Hepatocyte (in vitro differentiated cells): ENCODE measurements at regions not wholly inside any gene's neighbourhood (a gene's known extent, or its start where the extent isn't known, plus 50 kb on each side); places are given as distances from the start of the nearest gene placed in this dataset.

ENCODE experiments used
- DNase-seq: peaks from one replicate; pipeline ENCODE4 v3.0.0-alpha.2; 2016; ENCODE audit warnings: low spot score
- H2AFZ ChIP-seq: fragments of 200-600 bp; sonication (generic); 2 replicates; pipeline ENCODE4 v1.6.0; 2016; ENCODE audit warnings: antibody characterized with exemption, mild to moderate bottlenecking
- H3K27ac ChIP-seq: fragments of 200-600 bp; sonication (generic); 2 replicates; pipeline ENCODE4 v1.5.1; 2016; ENCODE audit warnings: mild to moderate bottlenecking
- H3K27me3 ChIP-seq: fragments of 200-600 bp; sonication (generic); 2 replicates; pipeline ENCODE4 v1.6.1; 2016
- H3K36me3 ChIP-seq: fragments of 200-600 bp; sonication (generic); replicated peaks from 2 replicates; pipeline ENCODE4 v1.5.1; 2016; ENCODE audit warnings: low read depth; ENCODE audit not compliant: insufficient read depth
- H3K4me1 ChIP-seq: fragments of 200-600 bp; sonication (generic); 2 replicates; pipeline ENCODE4 v1.5.1; 2016; ENCODE audit warnings: mild to moderate bottlenecking, moderate library complexity; ENCODE audit not compliant: insufficient read depth
- H3K4me2 ChIP-seq: fragments of 200-600 bp; sonication (generic); 2 replicates; pipeline ENCODE4 v1.6.0; 2016
- H3K4me3 ChIP-seq: fragments of 200-600 bp; sonication (generic); 2 replicates; pipeline ENCODE4 v1.5.1; 2016; ENCODE audit warnings: mild to moderate bottlenecking
- H3K79me2 ChIP-seq: fragments of 200-600 bp; sonication (generic); 2 replicates; pipeline ENCODE4 v1.6.0; 2017; ENCODE audit warnings: mild to moderate bottlenecking
- H3K9me2 ChIP-seq: fragments of 200-600 bp; sonication (generic); replicated peaks from 2 replicates; pipeline ENCODE4 v1.6.0; 2017; ENCODE audit warnings: mild to moderate bottlenecking; ENCODE audit not compliant: insufficient read depth
- H3K9me3 ChIP-seq: fragments of 200-600 bp; sonication (generic); 2 replicates; pipeline ENCODE4 v1.5.1; 2016; ENCODE audit warnings: low read depth, mild to moderate bottlenecking
- H4K20me1 ChIP-seq: fragments of 200-600 bp; sonication (generic); 2 replicates; pipeline ENCODE4 v1.6.0; 2016; ENCODE audit warnings: mild to moderate bottlenecking; ENCODE audit not compliant: insufficient read depth, poor library complexity, severe bottlenecking
- CTCF ChIP-seq: fragments of 200-600 bp; sonication (generic); IDR thresholded peaks from 2 replicates; pipeline ENCODE4 v1.5.1; 2016; ENCODE audit warnings: antibody characterized with exemption, mild to moderate bottlenecking; ENCODE audit not compliant: poor library complexity
- EZH2 ChIP-seq: fragments of 200-600 bp; sonication (generic); IDR thresholded peaks from 2 replicates; pipeline ENCODE4 v1.6.1; 2016; ENCODE audit warnings: antibody characterized with exemption, mild to moderate bottlenecking, borderline replicate concordance
- EZH2phosphoT487 ChIP-seq: fragments of 200-600 bp; sonication (generic); IDR thresholded peaks from one replicate; pipeline ENCODE4 v1.6.1; 2018; ENCODE audit warnings: antibody characterized with exemption, mild to moderate bottlenecking, low read depth, moderate library complexity; ENCODE audit not compliant: unreplicated experiment, severe bottlenecking
- WGBS: methylation state at CpG from one replicate; pipeline ENCODE4 v1.1.6; 2016; ENCODE audit warnings: low lambda C conversion rate; ENCODE audit errors: missing lambda C conversion rate; 5-methylcytosine and 5-hydroxymethylcytosine counted together

GRCh38 chr22:49163960-49164690, 663.5 kb downstream of the BRD1 start:
- no peaks in the 10 kb centered on the region for H3K9me3 ChIP-seq
- no peaks in the 10 kb centered on the region for H4K20me1 ChIP-seq
- no peak overlapping the region for H2AFZ ChIP-seq
- DNase-seq: no peak
- 86% methylated on average over 25 of the region's 25 CpGs for WGBS
- H3K79me2 ChIP-seq: no peaks in the 10 kb centered on the region
- H3K27ac ChIP-seq: no peak overlapping the region
- H3K9me2 ChIP-seq: no peaks in the 10 kb centered on the region
- H3K4me3 ChIP-seq: no peak overlapping the region
- H3K4me1 ChIP-seq: no peaks in the 10 kb centered on the region
- TF ChIP-seq EZH2phosphoT487 (no peak), CTCF (no peak), EZH2 (no peak)
- no peaks in the 10 kb centered on the region for H3K36me3 ChIP-seq
- H3K27me3 ChIP-seq: no peaks in the 10 kb centered on the region
- no peak overlapping the region for H3K4me2 ChIP-seq

GRCh38 chr22:49163258-49163959, 664.3 kb downstream of the BRD1 start:
- no peaks in the 10 kb centered on the region for H3K27me3 ChIP-seq
- 90% methylated on average over 19 of the region's 20 CpGs for WGBS
- no peaks in the 10 kb centered on the region for H3K4me1 ChIP-seq
- H3K9me2 ChIP-seq: no peaks in the 10 kb centered on the region
- no peaks in the 10 kb centered on the region for H4K20me1 ChIP-seq
- H3K36me3 ChIP-seq: no peaks in the 10 kb centered on the region
- no peak overlapping the region for H3K4me3 ChIP-seq
- no peak overlapping the region for H3K4me2 ChIP-seq
- no peak overlapping the region for H3K27ac ChIP-seq
- H2AFZ ChIP-seq: no peak overlapping the region
- no peak for DNase-seq
- no peaks in the 10 kb centered on the region for H3K79me2 ChIP-seq
- TF ChIP-seq EZH2phosphoT487: no peak
- no peak for TF ChIP-seq CTCF
- no peak for TF ChIP-seq EZH2
- no peaks in the 10 kb centered on the region for H3K9me3 ChIP-seq

GRCh38 chr22:49162841-49163240, 664.8 kb downstream of the BRD1 start:
- H3K36me3 ChIP-seq: no peaks in the 10 kb centered on the region
- TF ChIP-seq EZH2 (no peak), CTCF (no peak)

More at GRCh38 chr22:49162841-49163240, 664.8 kb downstream of the BRD1 start:
- Histone ChIP-seq H2AFZ (no peak overlapping the region), H3K9me2 (no peaks in the 10 kb centered on the region), H3K4me1 (no peaks in the 10 kb centered on the region), H3K27me3 (no peaks in the 10 kb centered on the region), H4K20me1 (no peaks in the 10 kb centered on the region), H3K79me2 (no peaks in the 10 kb centered on the region), H3K27ac (no peak overlapping the region), H3K4me2 (no peak overlapping the region), H3K9me3 (no peaks in the 10 kb centered on the region), H3K4me3 (no peak overlapping the region)
- 92% methylated on average over 16 of the region's 16 CpGs for WGBS
- DNase-seq: no peak
